Mesenchymal stem cell (in vitro differentiated cells and primary cell): ENCODE measurements at regions not wholly inside any gene's neighbourhood (a gene's known extent, or its start where the extent isn't known, plus 50 kb on each side); places are given as distances from the start of the nearest gene placed in this dataset.

Experiments used
- DNase-seq: peaks from one replicate; pipeline ENCODE4 v3.0.0-alpha.2; 2013
- H2AFZ ChIP-seq: one replicate; pipeline ENCODE4 v1.6.1; 2013; ENCODE audit warnings: low read depth, mild to moderate bottlenecking, control low read depth, inconsistent platforms, low read length, moderate library complexity
- H2AK5ac ChIP-seq: 2 replicates; pipeline ENCODE4 v1.6.1; 2013; ENCODE audit warnings: low read length, moderate library complexity, mild to moderate bottlenecking, inconsistent platforms; ENCODE audit not compliant: severe bottlenecking
- H2BK120ac ChIP-seq: one replicate; pipeline ENCODE4 v1.6.1; 2013; ENCODE audit warnings: low read depth, mild to moderate bottlenecking, inconsistent platforms, low read length, moderate library complexity
- H2BK12ac ChIP-seq, 2 experiments: one replicate each; pipeline ENCODE4 v1.6.1; 2013; ENCODE audit warnings: inconsistent platforms in 2 of 2, low read length in 2 of 2, mild to moderate bottlenecking in 2 of 2, moderate library complexity in 2 of 2, control low read depth in 1 of 2
- H2BK15ac ChIP-seq: one replicate; pipeline ENCODE4 v1.6.1; 2013; ENCODE audit warnings: mild to moderate bottlenecking, low read depth, inconsistent platforms; ENCODE audit not compliant: poor library complexity, severe bottlenecking
- H2BK5ac ChIP-seq: 2 replicates; pipeline ENCODE4 v1.6.1; 2013; ENCODE audit warnings: low read depth, mild to moderate bottlenecking, low read length, control low read depth, inconsistent platforms; ENCODE audit not compliant: poor library complexity, severe bottlenecking
- H3K14ac ChIP-seq, 2 experiments: one replicate each; pipeline ENCODE4 v1.6.1; 2013; ENCODE audit warnings: inconsistent platforms in 2 of 2, low read length in 2 of 2, control low read depth in 1 of 2, mild to moderate bottlenecking in 1 of 2, moderate library complexity in 1 of 2
- H3K18ac ChIP-seq, 2 experiments: one replicate each; pipeline ENCODE4 v1.6.1; 2013; ENCODE audit warnings: inconsistent platforms in 2 of 2, low read length in 2 of 2, control low read depth in 1 of 2, low read depth in 1 of 2, mild to moderate bottlenecking in 1 of 2
- H3K23ac ChIP-seq, 2 experiments: one replicate each; pipeline ENCODE4 v1.6.1; 2013; ENCODE audit warnings: inconsistent platforms in 2 of 2, low read length in 2 of 2, mild to moderate bottlenecking in 2 of 2, moderate library complexity in 2 of 2, control low read depth in 1 of 2
- H3K27ac ChIP-seq: 2 replicates; pipeline ENCODE4 v1.5.1; 2013; ENCODE audit warnings: mild to moderate bottlenecking, moderate library complexity, low read length, control low read depth, inconsistent platforms; ENCODE audit not compliant: poor library complexity, severe bottlenecking
- H3K27me3 ChIP-seq, 2 experiments: 2 replicates each; pipeline versions ENCODE4 v1.6.1 to v1.7.0; 2013; ENCODE audit warnings: low read length in 2 of 2, mild to moderate bottlenecking in 2 of 2, moderate library complexity in 2 of 2, control low read depth in 1 of 2, inconsistent platforms in 1 of 2; ENCODE audit not compliant: control insufficient read depth in 1 of 2, insufficient read depth in 1 of 2
- H3K36me3 ChIP-seq, 2 experiments: 2 replicates each; pipeline versions ENCODE4 v1.6.1 to v1.7.0; 2013; ENCODE audit warnings: low read length in 2 of 2, control low read depth in 1 of 2, inconsistent platforms in 1 of 2, low read depth in 1 of 2, mild to moderate bottlenecking in 1 of 2; ENCODE audit not compliant: insufficient read depth in 2 of 2, control insufficient read depth in 1 of 2
- H3K4ac ChIP-seq, 2 experiments: one replicate each; pipeline ENCODE4 v1.6.1; 2013; ENCODE audit warnings: inconsistent platforms in 2 of 2, low read length in 2 of 2, mild to moderate bottlenecking in 2 of 2, moderate library complexity in 2 of 2, control low read depth in 1 of 2, low read depth in 1 of 2
- H3K4me1 ChIP-seq: 2 replicates; pipeline ENCODE4 v1.6.1; 2013; ENCODE audit warnings: low read depth, low read length, control low read depth; ENCODE audit not compliant: control insufficient read depth, insufficient read depth
- H3K4me2 ChIP-seq: 2 replicates; pipeline ENCODE4 v1.6.1; 2013; ENCODE audit warnings: low read length, mild to moderate bottlenecking, inconsistent platforms; ENCODE audit not compliant: poor library complexity, severe bottlenecking
- H3K4me3 ChIP-seq, 2 experiments: 2 replicates each; pipeline versions ENCODE4 v1.5.1 to v1.7.0; 2013; ENCODE audit warnings: low read length in 2 of 2, mild to moderate bottlenecking in 2 of 2, control low read depth in 1 of 2, low read depth in 1 of 2; ENCODE audit not compliant: insufficient read depth in 1 of 2
- H3K79me1 ChIP-seq: replicated peaks from 2 replicates; pipeline ENCODE4 v1.6.1; 2013; ENCODE audit warnings: mild to moderate bottlenecking, control low read depth, low read length, inconsistent platforms; ENCODE audit not compliant: poor library complexity, severe bottlenecking
- H3K9ac ChIP-seq: 2 replicates; pipeline ENCODE4 v1.7.0; 2013; ENCODE audit warnings: mild to moderate bottlenecking, low read length, moderate library complexity
- H3K9me3 ChIP-seq: 2 replicates; pipeline ENCODE4 v1.7.0; 2013; ENCODE audit warnings: mild to moderate bottlenecking, low read length; ENCODE audit not compliant: control insufficient read depth
- H4K8ac ChIP-seq: one replicate; pipeline ENCODE4 v1.6.1; 2013; ENCODE audit warnings: inconsistent platforms, mild to moderate bottlenecking, low read length, moderate library complexity
- H4K91ac ChIP-seq: one replicate; pipeline ENCODE4 v1.6.1; 2013; ENCODE audit warnings: mild to moderate bottlenecking, low read length, inconsistent platforms
- WGBS: methylation state at CpG from one replicate; pipeline ENCODE4 v1.1.7; 2013; ENCODE audit warnings: mixed read lengths; 5-methylcytosine and 5-hydroxymethylcytosine counted together

GRCh38 chr3:105997800-105998526 is 129.2 kb upstream of the CBLB start:
- Histone ChIP-seq H3K9ac (peak overlapping the region; percentile 88), H3K4me3 (peak overlapping the region in 1 of 2 experiments; percentile 63), H3K4me1 (no peaks in the 10 kb centered on the region), H3K27ac (no peak overlapping the region), H3K14ac (peak overlapping the region in 1 of 2 experiments; percentile 44), H2BK120ac (peak overlapping the region; percentile 40), H4K91ac (no peak overlapping the region), H2BK15ac (peak overlapping the region; percentile 37), H3K36me3 (no peaks in the 10 kb centered on the region), H3K79me1 (no peaks in the 10 kb centered on the region), H2BK5ac (no peak overlapping the region), H3K18ac (peak overlapping the region; percentile 38 to 94), H2AFZ (no peak overlapping the region), H3K4ac (peak overlapping the region in 1 of 2 experiments; percentile 73), H3K23ac (peak overlapping the region in 1 of 2 experiments; percentile 5), H3K27me3 (no peaks in the 10 kb centered on the region), H2AK5ac (no peak overlapping the region), H2BK12ac (peak overlapping the region; percentile 15 to 61), H3K9me3 (peaks cover 9% of the 10 kb centered on the region), H3K4me2 (no peak overlapping the region), H4K8ac (peak overlapping the region; percentile 80)
- DNase-seq = peak; percentile 94
- WGBS = 50% methylated on average over 3 of the region's 3 CpGs

GRCh38 chr3:105999856-106000255 is 131.0 kb upstream of the CBLB start:
- H3K23ac ChIP-seq = no peak overlapping the region
- no peaks in the 10 kb centered on the region for H3K27me3 ChIP-seq
- no peak overlapping the region for H3K14ac ChIP-seq
- peaks cover 4% of the 10 kb centered on the region for H3K9me3 ChIP-seq
- no peaks in the 10 kb centered on the region for H3K4me1 ChIP-seq
- H3K36me3 ChIP-seq = no peaks in the 10 kb centered on the region
- no peak overlapping the region for H2BK12ac ChIP-seq
- no peak overlapping the region for H3K4ac ChIP-seq
- H2BK5ac ChIP-seq = no peak overlapping the region
- no peak for DNase-seq
- no peaks in the 10 kb centered on the region for H3K79me1 ChIP-seq
- no peak overlapping the region for H3K4me3 ChIP-seq
- no peak overlapping the region for H3K4me2 ChIP-seq
- no peak overlapping the region for H2BK120ac ChIP-seq
- no peak overlapping the region for H3K18ac ChIP-seq
- H4K91ac ChIP-seq = no peak overlapping the region
- H2BK15ac ChIP-seq = no peak overlapping the region
- no peak overlapping the region for H4K8ac ChIP-seq
- no peak overlapping the region for H3K9ac ChIP-seq
- no peak overlapping the region for H2AK5ac ChIP-seq
- H2AFZ ChIP-seq = no peak overlapping the region
- H3K27ac ChIP-seq = no peak overlapping the region

- Histone ChIP-seq H3K4ac (no peak overlapping the region), H2BK15ac (no peak overlapping the region), H2BK5ac (no peak overlapping the region), H3K79me1 (no peaks in the 10 kb centered on the region), H3K18ac (no peak overlapping the region), H3K27ac (no peak overlapping the region), H2AK5ac (no peak overlapping the region), H4K91ac (no peak overlapping the region), H3K36me3 (no peaks in the 10 kb centered on the region), H2BK12ac (no peak overlapping the region), H4K8ac (no peak overlapping the region), H3K4me3 (no peak overlapping the region), H3K14ac (no peak overlapping the region), H2AFZ (no peak overlapping the region), H2BK120ac (no peak overlapping the region), H3K23ac (no peak overlapping the region), H3K9ac (no peak overlapping the region), H3K4me1 (no peaks in the 10 kb centered on the region), H3K4me2 (no peak overlapping the region), H3K27me3 (no peaks in the 10 kb centered on the region), H3K9me3 (no peaks in the 10 kb centered on the region)
- WGBS = 89% methylated on average over 4 of the region's 4 CpGs
- DNase-seq = no peak
Observed at GRCh38 chr3:106001923-106002322, 133.1 kb upstream of the CBLB start.

GRCh38 chr3:106004137-106004681 is 135.4 kb upstream of the CBLB start:
- H4K8ac ChIP-seq = no peak overlapping the region
- no peak overlapping the region for H3K4ac ChIP-seq
- H2BK12ac ChIP-seq = no peak overlapping the region
- no peaks in the 10 kb centered on the region for H3K9me3 ChIP-seq
- no peak overlapping the region for H4K91ac ChIP-seq
- H3K14ac ChIP-seq = no peak overlapping the region
- no peaks in the 10 kb centered on the region for H3K79me1 ChIP-seq
- no peak overlapping the region for H3K4me2 ChIP-seq
- 61% methylated on average over 4 of the region's 5 CpGs for WGBS
- H3K27ac ChIP-seq = no peak overlapping the region
- H2BK5ac ChIP-seq = no peak overlapping the region
- H2AFZ ChIP-seq = no peak overlapping the region
- peak overlapping the region; percentile 90 for H3K9ac ChIP-seq
- no peak overlapping the region for H3K18ac ChIP-seq
- H3K27me3 ChIP-seq = no peaks in the 10 kb centered on the region
- peak; percentile 66 for DNase-seq
- no peaks in the 10 kb centered on the region for H3K36me3 ChIP-seq
- no peak overlapping the region for H2BK120ac ChIP-seq
- H2BK15ac ChIP-seq = no peak overlapping the region
- H3K23ac ChIP-seq = no peak overlapping the region
- peak overlapping the region in 1 of 2 experiments; percentile 70 for H3K4me3 ChIP-seq
- no peaks in the 10 kb centered on the region for H3K4me1 ChIP-seq
- H2AK5ac ChIP-seq = no peak overlapping the region
